ENCODE measurements at regions not wholly inside any gene's neighbourhood (a gene's known extent, or its start where the extent isn't known, plus 50 kb on each side); places are given as distances from the start of the nearest gene placed in this dataset.

- TF ChIP-seq CTCF (IDR thresholded peaks at IDR 0.05; ENCODE audit: control extremely low read depth in 1 of 3, insufficient read depth in 1 of 3, low read depth in 1 of 3, low read length in 3 of 3) (no peak), MAX (IDR thresholded peaks at IDR 0.05) (no peak), SIN3A (conservative IDR thresholded peaks at IDR 0.05 in 1 of 2, IDR thresholded peaks at IDR 0.05 in 1 of 2; ENCODE audit: low read depth in 1 of 2, low read length in 2 of 2) (no peak)
Measured at GRCh38 chr4:159551281-159551680, 448.4 kb downstream of the RAPGEF2 start (continued).

All from H1 (cell line).